HepG2 (cell line): ENCODE measurements at regions not wholly inside any gene's neighbourhood (a gene's known extent, or its start where the extent isn't known, plus 50 kb on each side); places are given as distances from the start of the nearest gene placed in this dataset.

Experiments
- EEA1 ChIP-seq: sonication (generic); formaldehyde crosslinking; IDR thresholded peaks from 2 replicates; pipeline ENCODE4 v1.5.1; 2020; ENCODE audit warnings: mild to moderate bottlenecking, missing genetic modification reagents, borderline replicate concordance
- FOSL2 ChIP-seq: sonication (generic); formaldehyde crosslinking; IDR thresholded peaks from 2 replicates; pipeline ENCODE4 v1.4.0; 2020; ENCODE audit warnings: missing genetic modification reagents
- HOXD1 ChIP-seq: sonication (generic); formaldehyde crosslinking; IDR thresholded peaks from 2 replicates; pipeline ENCODE4 v1.5.0; 2020; ENCODE audit warnings: missing genetic modification reagents
- JUND ChIP-seq: sonication (generic); formaldehyde crosslinking; IDR thresholded peaks from 2 replicates; pipeline ENCODE4 v1.8.0; 2022; ENCODE audit warnings: mild to moderate bottlenecking, missing genetic modification reagents
- NONO ChIP-seq, 2 experiments: fragments of 450-650 bp in 1 of 2; sonication (generic) in 1 of 2; formaldehyde crosslinking in 1 of 2; IDR thresholded peaks in 1 of 2; conservative IDR thresholded peaks in 1 of 2; 2 replicates each; pipeline versions ENCODE4 v1.6.1 to v1.8.0; 2017 to 2022; ENCODE audit warnings: mild to moderate bottlenecking in 1 of 2, missing genetic modification reagents in 1 of 2, moderate library complexity in 1 of 2
- PHF8 ChIP-seq: sonication (generic); formaldehyde crosslinking; IDR thresholded peaks from 2 replicates; pipeline ENCODE4 v1.5.0; 2020; ENCODE audit warnings: missing genetic modification reagents
- PRMT3 ChIP-seq: sonication (generic); formaldehyde crosslinking; IDR thresholded peaks from 2 replicates; pipeline ENCODE4 v1.8.1; 2022; ENCODE audit warnings: low read depth, mild to moderate bottlenecking, moderate library complexity, missing genetic modification reagents, borderline replicate concordance
- RFX3 ChIP-seq: IDR thresholded peaks from 2 replicates; pipeline ENCODE4 v1.6.1; 2016; ENCODE audit warnings: missing biosample characterization, missing genetic modification reagents
- RFXANK ChIP-seq: IDR thresholded peaks from 2 replicates; pipeline ENCODE4 v1.6.1; 2016
- SIX4 ChIP-seq: sonication (generic); formaldehyde crosslinking; IDR thresholded peaks from 2 replicates; pipeline ENCODE4 v1.4.0; 2020; ENCODE audit warnings: missing genetic modification reagents
- SRSF1 ChIP-seq: fragments of 200-400 bp; formaldehyde crosslinking; optimal IDR thresholded peaks from 2 replicates; pipeline ENCODE3; 2017; ENCODE audit warnings: mild to moderate bottlenecking, low read depth, low read length, moderate library complexity
- ZNF230 ChIP-seq: sonication (generic); formaldehyde crosslinking; IDR thresholded peaks from 2 replicates; pipeline ENCODE4 v1.4.0; 2020; ENCODE audit warnings: mild to moderate bottlenecking, missing genetic modification reagents
- ZNF235 ChIP-seq: sonication (generic); formaldehyde crosslinking; IDR thresholded peaks from 2 replicates; pipeline ENCODE4 v1.8.1; 2023; ENCODE audit warnings: mild to moderate bottlenecking, missing genetic modification reagents, borderline replicate concordance
- ZNF33B ChIP-seq: sonication (generic); formaldehyde crosslinking; IDR thresholded peaks from 2 replicates; pipeline ENCODE4 v1.5.1; 2020; ENCODE audit warnings: mild to moderate bottlenecking, missing genetic modification reagents
- ZNF468 ChIP-seq: sonication (generic); formaldehyde crosslinking; IDR thresholded peaks from 2 replicates; pipeline ENCODE4 v1.8.0; 2022; ENCODE audit warnings: mild to moderate bottlenecking, moderate library complexity, missing genetic modification reagents
- ZNF557 ChIP-seq: sonication (generic); formaldehyde crosslinking; IDR thresholded peaks from 2 replicates; pipeline ENCODE4 v1.4.0; 2020; ENCODE audit warnings: missing genetic modification reagents
- ZNF567 ChIP-seq: sonication (generic); formaldehyde crosslinking; IDR thresholded peaks from 2 replicates; pipeline ENCODE4 v1.8.1; 2023; ENCODE audit warnings: mild to moderate bottlenecking, missing genetic modification reagents, borderline replicate concordance
- ZNF644 ChIP-seq: IDR thresholded peaks from 2 replicates; pipeline ENCODE4 v1.6.1; 2016; ENCODE audit warnings: low read depth
- ZNF703 ChIP-seq: sonication (generic); formaldehyde crosslinking; IDR thresholded peaks from 2 replicates; pipeline ENCODE4 v1.5.1; 2020; ENCODE audit warnings: missing genetic modification reagents, mild to moderate bottlenecking, moderate library complexity, borderline replicate concordance
- TF ChIP-seq, protein P1 (sequence below): sonication (generic); formaldehyde crosslinking; conservative IDR thresholded peaks from 2 replicates; pipeline ENCODE4 v1.4.0; 2020; ENCODE audit warnings: mild to moderate bottlenecking, missing genetic modification reagents, moderate library complexity
- TF ChIP-seq, protein P2 (sequence below): sonication (generic); formaldehyde crosslinking; IDR thresholded peaks from 2 replicates; pipeline ENCODE4 v1.4.0; 2020; ENCODE audit warnings: mild to moderate bottlenecking, missing genetic modification reagents
- TF ChIP-seq, protein P3 (sequence below): sonication (generic); formaldehyde crosslinking; IDR thresholded peaks from 2 replicates; pipeline ENCODE4 v1.8.1; 2023; ENCODE audit warnings: mild to moderate bottlenecking, moderate library complexity, missing genetic modification reagents
- TF ChIP-seq, protein P4 (sequence below): sonication (generic); formaldehyde crosslinking; IDR thresholded peaks from 2 replicates; pipeline ENCODE4 v1.5.0; 2020; ENCODE audit warnings: mild to moderate bottlenecking, missing genetic modification reagents
- TF ChIP-seq, protein P5 (sequence below): sonication (generic); formaldehyde crosslinking; IDR thresholded peaks from 2 replicates; pipeline ENCODE4 v1.4.0; 2020; ENCODE audit warnings: mild to moderate bottlenecking, low read depth, missing genetic modification reagents

DNA sequence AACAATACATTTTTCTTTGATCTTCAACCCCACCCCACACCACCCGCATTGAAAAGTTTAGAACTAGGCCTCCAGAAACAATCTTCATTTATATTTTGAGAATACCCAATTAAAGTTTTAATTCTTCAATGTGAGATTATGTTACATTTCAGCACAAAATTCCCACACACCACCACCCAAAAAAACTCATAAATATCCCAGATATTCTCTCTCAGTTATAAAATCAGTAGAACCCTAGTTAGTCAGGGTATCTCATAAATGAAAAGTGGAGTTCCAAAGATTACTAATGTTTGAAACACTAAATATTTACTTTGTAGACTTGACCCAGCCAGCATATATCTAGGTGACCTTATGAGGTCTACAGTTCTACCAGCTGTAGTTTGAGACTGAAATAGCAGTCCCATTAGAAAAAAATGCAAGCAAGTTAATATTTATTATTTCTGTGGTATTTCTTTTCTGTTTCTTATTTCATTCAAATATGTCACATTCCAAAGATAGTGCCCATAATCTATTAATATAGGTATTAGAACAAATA lies 371.0 kb downstream of the TENT5A start (continued):
- TF ChIP-seq, protein P1, sequence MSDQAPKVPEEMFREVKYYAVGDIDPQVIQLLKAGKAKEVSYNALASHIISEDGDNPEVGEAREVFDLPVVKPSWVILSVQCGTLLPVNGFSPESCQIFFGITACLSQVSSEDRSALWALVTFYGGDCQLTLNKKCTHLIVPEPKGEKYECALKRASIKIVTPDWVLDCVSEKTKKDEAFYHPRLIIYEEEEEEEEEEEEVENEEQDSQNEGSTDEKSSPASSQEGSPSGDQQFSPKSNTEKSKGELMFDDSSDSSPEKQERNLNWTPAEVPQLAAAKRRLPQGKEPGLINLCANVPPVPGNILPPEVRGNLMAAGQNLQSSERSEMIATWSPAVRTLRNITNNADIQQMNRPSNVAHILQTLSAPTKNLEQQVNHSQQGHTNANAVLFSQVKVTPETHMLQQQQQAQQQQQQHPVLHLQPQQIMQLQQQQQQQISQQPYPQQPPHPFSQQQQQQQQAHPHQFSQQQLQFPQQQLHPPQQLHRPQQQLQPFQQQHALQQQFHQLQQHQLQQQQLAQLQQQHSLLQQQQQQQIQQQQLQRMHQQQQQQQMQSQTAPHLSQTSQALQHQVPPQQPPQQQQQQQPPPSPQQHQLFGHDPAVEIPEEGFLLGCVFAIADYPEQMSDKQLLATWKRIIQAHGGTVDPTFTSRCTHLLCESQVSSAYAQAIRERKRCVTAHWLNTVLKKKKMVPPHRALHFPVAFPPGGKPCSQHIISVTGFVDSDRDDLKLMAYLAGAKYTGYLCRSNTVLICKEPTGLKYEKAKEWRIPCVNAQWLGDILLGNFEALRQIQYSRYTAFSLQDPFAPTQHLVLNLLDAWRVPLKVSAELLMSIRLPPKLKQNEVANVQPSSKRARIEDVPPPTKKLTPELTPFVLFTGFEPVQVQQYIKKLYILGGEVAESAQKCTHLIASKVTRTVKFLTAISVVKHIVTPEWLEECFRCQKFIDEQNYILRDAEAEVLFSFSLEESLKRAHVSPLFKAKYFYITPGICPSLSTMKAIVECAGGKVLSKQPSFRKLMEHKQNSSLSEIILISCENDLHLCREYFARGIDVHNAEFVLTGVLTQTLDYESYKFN (CRISPR knock-in tag), result peak; percentile 63
- TF ChIP-seq ZNF557, result no peak
- TF ChIP-seq RFX3, result no peak
- no peak for TF ChIP-seq ZNF703
- TF ChIP-seq ZNF230 (CRISPR knock-in tag), result no peak
- TF ChIP-seq PRMT3 (CRISPR knock-in tag), result no peak
- TF ChIP-seq, protein P2, sequence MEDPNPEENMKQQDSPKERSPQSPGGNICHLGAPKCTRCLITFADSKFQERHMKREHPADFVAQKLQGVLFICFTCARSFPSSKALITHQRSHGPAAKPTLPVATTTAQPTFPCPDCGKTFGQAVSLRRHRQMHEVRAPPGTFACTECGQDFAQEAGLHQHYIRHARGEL (CRISPR knock-in tag), result no peak
- TF ChIP-seq ZNF644 (CRISPR knock-in tag), result 0 out of 2 replicates have a peak, but pooled peaks have one; percentile 22
- no peak for TF ChIP-seq NONO (IDR thresholded peaks at IDR 0.05)
- no peak for TF ChIP-seq NONO (CRISPR knock-in tag; conservative IDR thresholded peaks at IDR 0.05)
- no peak for TF ChIP-seq SRSF1
- TF ChIP-seq ZNF468 (CRISPR knock-in tag), result no peak
- TF ChIP-seq, protein P3, sequence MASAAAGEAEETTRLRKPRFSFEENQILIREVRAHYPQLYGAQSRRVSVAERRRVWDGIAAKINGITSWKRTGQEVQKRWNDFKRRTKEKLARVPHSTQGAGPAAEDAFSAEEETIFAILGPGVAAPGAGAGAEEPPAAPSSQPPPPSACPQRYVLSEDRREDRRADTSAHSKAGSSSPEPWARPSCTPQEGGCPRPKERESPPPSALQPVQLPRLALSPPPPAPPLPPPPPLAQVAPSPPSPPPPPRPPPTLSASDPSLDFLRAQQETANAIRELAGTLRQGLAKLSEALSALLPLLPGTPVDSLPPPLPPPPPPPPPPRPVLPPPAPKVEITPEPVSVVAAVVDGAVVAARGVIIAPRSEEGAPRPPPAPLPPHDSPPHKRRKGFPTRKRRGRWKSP (CRISPR knock-in tag), result no peak
- TF ChIP-seq PHF8 (CRISPR knock-in tag), result no peak
- TF ChIP-seq, protein P4, sequence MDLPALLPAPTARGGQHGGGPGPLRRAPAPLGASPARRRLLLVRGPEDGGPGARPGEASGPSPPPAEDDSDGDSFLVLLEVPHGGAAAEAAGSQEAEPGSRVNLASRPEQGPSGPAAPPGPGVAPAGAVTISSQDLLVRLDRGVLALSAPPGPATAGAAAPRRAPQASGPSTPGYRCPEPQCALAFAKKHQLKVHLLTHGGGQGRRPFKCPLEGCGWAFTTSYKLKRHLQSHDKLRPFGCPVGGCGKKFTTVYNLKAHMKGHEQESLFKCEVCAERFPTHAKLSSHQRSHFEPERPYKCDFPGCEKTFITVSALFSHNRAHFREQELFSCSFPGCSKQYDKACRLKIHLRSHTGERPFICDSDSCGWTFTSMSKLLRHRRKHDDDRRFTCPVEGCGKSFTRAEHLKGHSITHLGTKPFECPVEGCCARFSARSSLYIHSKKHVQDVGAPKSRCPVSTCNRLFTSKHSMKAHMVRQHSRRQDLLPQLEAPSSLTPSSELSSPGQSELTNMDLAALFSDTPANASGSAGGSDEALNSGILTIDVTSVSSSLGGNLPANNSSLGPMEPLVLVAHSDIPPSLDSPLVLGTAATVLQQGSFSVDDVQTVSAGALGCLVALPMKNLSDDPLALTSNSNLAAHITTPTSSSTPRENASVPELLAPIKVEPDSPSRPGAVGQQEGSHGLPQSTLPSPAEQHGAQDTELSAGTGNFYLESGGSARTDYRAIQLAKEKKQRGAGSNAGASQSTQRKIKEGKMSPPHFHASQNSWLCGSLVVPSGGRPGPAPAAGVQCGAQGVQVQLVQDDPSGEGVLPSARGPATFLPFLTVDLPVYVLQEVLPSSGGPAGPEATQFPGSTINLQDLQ (CRISPR knock-in tag), result no peak
- TF ChIP-seq ZNF235 (CRISPR knock-in tag), result no peak
- TF ChIP-seq, protein P5, sequence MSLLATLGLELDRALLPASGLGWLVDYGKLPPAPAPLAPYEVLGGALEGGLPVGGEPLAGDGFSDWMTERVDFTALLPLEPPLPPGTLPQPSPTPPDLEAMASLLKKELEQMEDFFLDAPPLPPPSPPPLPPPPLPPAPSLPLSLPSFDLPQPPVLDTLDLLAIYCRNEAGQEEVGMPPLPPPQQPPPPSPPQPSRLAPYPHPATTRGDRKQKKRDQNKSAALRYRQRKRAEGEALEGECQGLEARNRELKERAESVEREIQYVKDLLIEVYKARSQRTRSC (CRISPR knock-in tag), result no peak
- TF ChIP-seq FOSL2 (CRISPR knock-in tag), result no peak
- TF ChIP-seq ZNF567 (CRISPR knock-in tag), result no peak
- no peak for TF ChIP-seq RFXANK
- no peak for TF ChIP-seq HOXD1 (CRISPR knock-in tag)
- TF ChIP-seq ZNF33B (CRISPR knock-in tag), result no peak
- TF ChIP-seq EEA1 (CRISPR knock-in tag), result no peak
- no peak for TF ChIP-seq JUND (CRISPR knock-in tag)
- TF ChIP-seq SIX4 (CRISPR knock-in tag), result no peak
